ENCODE measurements at regions not wholly inside any gene's neighbourhood (a gene's known extent, or its start where the extent isn't known, plus 50 kb on each side); places are given as distances from the start of the nearest gene placed in this dataset.

DNA sequence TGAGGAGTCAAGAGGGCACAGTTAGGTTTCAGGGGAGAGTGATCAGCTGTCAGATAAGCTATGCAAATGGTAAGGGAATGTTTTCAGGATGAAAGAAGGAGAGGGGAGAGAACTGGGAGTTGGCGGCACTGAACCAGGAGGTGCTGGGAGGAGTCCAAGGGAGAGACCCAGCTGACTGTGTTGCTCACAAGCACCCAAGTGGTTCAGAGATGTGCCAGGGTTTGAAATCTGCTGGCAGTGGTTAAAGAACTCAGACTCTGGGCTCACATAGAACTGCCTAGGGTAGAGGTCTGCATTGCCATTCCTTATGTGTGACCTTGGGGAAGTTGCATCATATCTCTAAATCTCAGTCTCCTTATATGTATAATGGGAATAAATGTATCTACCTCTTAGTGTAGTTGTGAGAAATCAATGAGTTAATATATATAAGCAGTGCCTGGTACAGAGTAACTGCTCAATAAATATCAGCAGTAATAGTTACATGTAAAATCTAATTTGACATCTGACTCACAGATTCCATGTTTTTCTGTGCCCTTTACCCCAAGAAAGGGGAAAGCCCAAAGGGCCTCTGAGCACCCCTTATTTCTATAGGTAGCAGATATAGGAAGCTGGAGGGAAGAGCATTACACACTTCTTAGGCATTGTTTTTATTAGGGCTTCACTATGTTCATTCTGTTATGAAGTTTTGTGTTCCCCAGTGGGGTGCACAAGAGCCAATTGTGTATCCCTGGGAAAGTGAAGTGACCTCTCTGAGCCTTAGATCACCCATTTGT, 66.9 kb upstream of the SESN3 start:
- TF ChIP-seq, protein P1, sequence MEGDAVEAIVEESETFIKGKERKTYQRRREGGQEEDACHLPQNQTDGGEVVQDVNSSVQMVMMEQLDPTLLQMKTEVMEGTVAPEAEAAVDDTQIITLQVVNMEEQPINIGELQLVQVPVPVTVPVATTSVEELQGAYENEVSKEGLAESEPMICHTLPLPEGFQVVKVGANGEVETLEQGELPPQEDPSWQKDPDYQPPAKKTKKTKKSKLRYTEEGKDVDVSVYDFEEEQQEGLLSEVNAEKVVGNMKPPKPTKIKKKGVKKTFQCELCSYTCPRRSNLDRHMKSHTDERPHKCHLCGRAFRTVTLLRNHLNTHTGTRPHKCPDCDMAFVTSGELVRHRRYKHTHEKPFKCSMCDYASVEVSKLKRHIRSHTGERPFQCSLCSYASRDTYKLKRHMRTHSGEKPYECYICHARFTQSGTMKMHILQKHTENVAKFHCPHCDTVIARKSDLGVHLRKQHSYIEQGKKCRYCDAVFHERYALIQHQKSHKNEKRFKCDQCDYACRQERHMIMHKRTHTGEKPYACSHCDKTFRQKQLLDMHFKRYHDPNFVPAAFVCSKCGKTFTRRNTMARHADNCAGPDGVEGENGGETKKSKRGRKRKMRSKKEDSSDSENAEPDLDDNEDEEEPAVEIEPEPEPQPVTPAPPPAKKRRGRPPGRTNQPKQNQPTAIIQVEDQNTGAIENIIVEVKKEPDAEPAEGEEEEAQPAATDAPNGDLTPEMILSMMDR (IDR thresholded peaks at IDR 0.05): no peak
- TF ChIP-seq EP300 (IDR thresholded peaks at IDR 0.05; ENCODE audit: low read depth) (no peak), POLR2A (IDR thresholded peaks at IDR 0.05) (no peak), POLR2AphosphoS5 (IDR thresholded peaks at IDR 0.05) (no peak)
- Histone ChIP-seq H3K27ac (no peak overlapping the region), H3K4me3 (no peak overlapping the region), H3K4me1 (peaks cover 0 to 22% (median 11%) of the 10 kb centered on the region in 4 donors), H3K9me3 (no peaks in the 10 kb centered on the region), H3K36me3 (no peaks in the 10 kb centered on the region), H3K27me3 (no peaks in the 10 kb centered on the region)
- DNase-seq: no peak
- in situ Hi-C loops (cut with MboI; ENCODE audit: low pct_ligation_motif_present in 1 of 4, low pct_unique_long_range_greater_than_20kb in 1 of 4, low sequenced_read_pairs in 3 of 4) (no loop called here), intact Hi-C loops (cut with DNase I; ENCODE audit: low total_unique reads) (no loop called here)
- 95 to 100% methylated on average over 1 of the region's 1 CpG for WGBS, 2 donors (ENCODE audit: low coverage in 1 of 2)

DNA sequence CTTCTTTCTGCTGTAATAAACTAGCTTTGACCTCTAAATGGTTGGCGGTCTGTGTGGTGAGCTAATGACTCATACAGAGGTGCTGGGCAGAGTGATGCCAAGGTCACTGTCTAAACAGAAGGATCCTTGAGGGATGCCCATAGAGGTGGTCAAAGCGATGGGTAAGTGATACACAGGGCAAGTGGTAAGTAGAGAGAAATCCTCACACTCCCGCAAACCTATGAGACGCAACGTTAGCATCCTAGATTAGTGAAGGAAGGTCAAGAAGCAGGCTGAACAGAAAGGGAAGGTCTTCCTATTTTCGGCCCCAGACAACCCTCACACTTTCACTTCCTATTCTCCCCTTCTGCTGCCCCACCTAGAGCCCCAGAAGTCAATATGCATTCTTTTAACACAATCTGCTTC, 65.6 kb upstream of the SESN3 start:
- 58 to 74% methylated on average over 5 to 6 of the region's 6 CpGs for WGBS, 2 donors (ENCODE audit: low coverage in 1 of 2)

DNA sequence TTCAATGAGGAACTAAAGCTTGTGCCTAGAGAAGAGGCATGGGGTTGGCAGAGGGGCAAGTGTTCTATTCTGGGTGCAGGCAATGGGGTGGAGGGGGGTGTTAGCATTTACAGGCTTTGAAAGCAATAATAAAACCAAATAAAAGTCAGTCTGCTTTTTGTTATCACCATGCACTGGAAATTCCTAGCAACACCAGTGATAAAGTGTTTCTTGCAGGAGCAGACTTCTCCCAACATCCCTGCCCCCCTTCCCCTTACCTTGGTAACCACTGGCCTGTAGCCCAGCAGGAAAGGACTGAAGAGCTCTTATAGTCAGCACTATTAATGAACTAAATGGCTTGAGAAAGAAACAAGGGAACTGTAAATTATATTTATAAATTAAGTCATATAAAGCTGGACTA, 65.2 kb upstream of the SESN3 start:
- in situ Hi-C loops (cut with MboI; ENCODE audit: low pct_ligation_motif_present in 1 of 4, low pct_unique_long_range_greater_than_20kb in 1 of 4, low sequenced_read_pairs in 3 of 4): no loop called here
- intact Hi-C loops (cut with DNase I; ENCODE audit: low total_unique reads): no loop called here
- Histone ChIP-seq H3K36me3 (no peaks in the 10 kb centered on the region), H3K4me3 (no peak overlapping the region), H3K27me3 (no peaks in the 10 kb centered on the region), H3K27ac (no peak overlapping the region), H3K4me1 (peaks cover 0 to 31% (median 11%) of the 10 kb centered on the region in 4 donors), H3K9me3 (no peaks in the 10 kb centered on the region)
- peak; percentile 25 for DNase-seq
- TF ChIP-seq POLR2AphosphoS5 (IDR thresholded peaks at IDR 0.05) (peak in 2 of 3 donors; percentile 18 to 29), POLR2A (IDR thresholded peaks at IDR 0.05) (no peak)

More for the DNA sequence above, 65.6 kb upstream of the SESN3 start:
- no peaks in the 10 kb centered on the region for H3K9me3 ChIP-seq
- H3K4me1 ChIP-seq: peaks cover 0 to 28% (median 11%) of the 10 kb centered on the region in 4 donors
- in situ Hi-C loops (cut with MboI; ENCODE audit: low pct_ligation_motif_present in 1 of 4, low pct_unique_long_range_greater_than_20kb in 1 of 4, low sequenced_read_pairs in 3 of 4): no loop called here
- no peak for TF ChIP-seq POLR2A (IDR thresholded peaks at IDR 0.05)
- TF ChIP-seq, protein P1 (IDR thresholded peaks at IDR 0.05): no peak
- TF ChIP-seq POLR2AphosphoS5 (IDR thresholded peaks at IDR 0.05): no peak
- TF ChIP-seq EP300 (IDR thresholded peaks at IDR 0.05; ENCODE audit: low read depth): no peak
- no peak for DNase-seq
- H3K27ac ChIP-seq: no peak overlapping the region
- H3K4me3 ChIP-seq: no peak overlapping the region
- no peaks in the 10 kb centered on the region for H3K36me3 ChIP-seq
- intact Hi-C loops (cut with DNase I; ENCODE audit: low total_unique reads): no loop called here
- H3K27me3 ChIP-seq: no peaks in the 10 kb centered on the region

DNA sequence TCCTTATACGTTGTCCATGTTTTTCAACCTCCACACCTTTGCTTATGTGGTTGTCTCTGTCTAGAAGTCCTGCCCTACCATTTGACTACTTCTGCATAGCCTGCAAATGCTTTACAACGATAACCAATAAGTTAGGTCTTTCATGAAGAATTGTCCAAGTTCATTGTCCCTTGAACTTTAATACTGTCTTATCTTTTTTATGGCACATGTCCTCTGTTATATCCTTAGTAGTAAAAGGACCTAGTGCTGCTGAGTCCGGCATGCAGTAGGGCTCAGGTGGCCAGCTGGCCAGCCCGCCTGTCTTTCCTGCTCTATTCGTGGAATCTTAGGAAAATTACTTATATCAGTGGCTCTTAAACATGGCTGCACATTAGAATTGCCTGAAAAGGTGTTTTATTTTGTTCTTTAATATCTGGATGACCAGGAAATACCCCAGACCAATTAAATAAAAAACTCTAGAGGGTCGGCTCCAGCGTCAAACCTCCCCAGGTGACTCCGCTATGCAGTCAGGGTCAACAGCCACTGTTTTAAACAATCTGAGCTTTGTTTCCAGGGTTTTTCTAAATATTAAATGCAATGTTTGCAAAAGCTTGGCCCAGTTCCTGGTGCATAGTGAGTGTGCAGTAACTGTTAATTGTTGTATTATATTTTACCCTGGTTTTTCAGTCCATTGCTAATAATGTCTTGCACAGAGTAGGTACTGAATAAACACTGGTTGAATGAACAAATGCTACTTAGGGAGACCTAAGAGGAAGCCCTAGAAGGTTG, 64.6 kb upstream of the SESN3 start:
- Histone ChIP-seq H3K36me3 (no peaks in the 10 kb centered on the region), H3K9me3 (no peaks in the 10 kb centered on the region), H3K27ac (no peak overlapping the region), H3K4me3 (no peak overlapping the region), H3K4me1 (peaks cover 0 to 31% (median 11%) of the 10 kb centered on the region in 4 donors), H3K27me3 (no peaks in the 10 kb centered on the region)
- in situ Hi-C loops (cut with MboI; ENCODE audit: low pct_ligation_motif_present in 1 of 4, low pct_unique_long_range_greater_than_20kb in 1 of 4, low sequenced_read_pairs in 3 of 4): no loop called here
- intact Hi-C loops (cut with DNase I; ENCODE audit: low total_unique reads): no loop called here
- TF ChIP-seq, protein P1 (IDR thresholded peaks at IDR 0.05): no peak
- TF ChIP-seq POLR2AphosphoS5 (IDR thresholded peaks at IDR 0.05): no peak
- TF ChIP-seq EP300 (IDR thresholded peaks at IDR 0.05; ENCODE audit: low read depth): no peak
- TF ChIP-seq POLR2A (IDR thresholded peaks at IDR 0.05): no peak
- whole genome bisulfite sequencing, 2 donors (ENCODE audit: low coverage in 1 of 2): 49 to 57% methylated on average over 5 to 8 of the region's 8 CpGs
- no peak for DNase-seq

Data from transverse colon (tissue), 4 donors.